ENCODE measurements at regions not wholly inside any gene's neighbourhood (a gene's known extent, or its start where the extent isn't known, plus 50 kb on each side); places are given as distances from the start of the nearest gene placed in this dataset.

DNA sequence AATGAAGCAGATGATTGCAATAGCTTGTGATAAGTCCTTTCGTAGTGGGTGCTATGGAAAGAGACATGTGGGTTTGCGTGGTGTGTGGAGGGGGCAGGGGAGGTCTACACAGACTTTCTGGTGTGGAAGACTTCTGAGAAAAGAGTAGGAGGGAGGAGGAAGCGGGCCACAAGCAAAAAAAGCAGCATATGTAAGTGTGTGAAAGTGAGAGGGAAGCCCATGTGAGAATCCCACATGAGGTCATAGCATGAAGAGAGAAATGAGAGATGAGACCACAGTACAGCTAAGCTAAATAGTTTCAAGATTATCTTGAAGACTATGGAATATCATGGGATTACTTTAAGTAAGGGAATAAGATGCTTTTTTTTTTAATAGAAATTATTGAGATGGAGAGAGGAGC is 2039.9 kb upstream of the TENM3 start:
- no peaks in the 10 kb centered on the region for H3K79me2 ChIP-seq (ENCODE audit: insufficient read depth, low read length)
- no peaks in the 10 kb centered on the region for H4K20me1 ChIP-seq (ENCODE audit: insufficient read depth)
- TF ChIP-seq JUND (IDR thresholded peaks at IDR 0.05) (no peak), POLR2A (IDR thresholded peaks at IDR 0.05; ENCODE audit: borderline replicate concordance, extremely low read depth, insufficient read depth, insufficient read length) (no peak), FOSL1 (IDR thresholded peaks at IDR 0.05; ENCODE audit: low read depth) (no peak), EGR1 (IDR thresholded peaks at IDR 0.05; ENCODE audit: low read depth) (no peak), POLR2AphosphoS5 (IDR thresholded peaks at IDR 0.05; ENCODE audit: low read depth, low read length) (no peak), SRF (IDR thresholded peaks at IDR 0.05; ENCODE audit: low read depth) (no peak), EZH2phosphoT487 (IDR thresholded peaks at IDR 0.05; ENCODE audit: borderline replicate concordance) (no peak), CEBPB (IDR thresholded peaks at IDR 0.05; ENCODE audit: low read depth) (no peak), SIN3A (IDR thresholded peaks at IDR 0.05; ENCODE audit: low read depth) (no peak), CBX3 (IDR thresholded peaks at IDR 0.05; ENCODE audit: low read depth) (no peak), ZFX (IDR thresholded peaks at IDR 0.05) (no peak), ZNF274 (IDR thresholded peaks at IDR 0.05; ENCODE audit: low read depth, low read length) (no peak), EZH2 (IDR thresholded peaks at IDR 0.05) (no peak)
- TF ChIP-seq, protein P1, sequence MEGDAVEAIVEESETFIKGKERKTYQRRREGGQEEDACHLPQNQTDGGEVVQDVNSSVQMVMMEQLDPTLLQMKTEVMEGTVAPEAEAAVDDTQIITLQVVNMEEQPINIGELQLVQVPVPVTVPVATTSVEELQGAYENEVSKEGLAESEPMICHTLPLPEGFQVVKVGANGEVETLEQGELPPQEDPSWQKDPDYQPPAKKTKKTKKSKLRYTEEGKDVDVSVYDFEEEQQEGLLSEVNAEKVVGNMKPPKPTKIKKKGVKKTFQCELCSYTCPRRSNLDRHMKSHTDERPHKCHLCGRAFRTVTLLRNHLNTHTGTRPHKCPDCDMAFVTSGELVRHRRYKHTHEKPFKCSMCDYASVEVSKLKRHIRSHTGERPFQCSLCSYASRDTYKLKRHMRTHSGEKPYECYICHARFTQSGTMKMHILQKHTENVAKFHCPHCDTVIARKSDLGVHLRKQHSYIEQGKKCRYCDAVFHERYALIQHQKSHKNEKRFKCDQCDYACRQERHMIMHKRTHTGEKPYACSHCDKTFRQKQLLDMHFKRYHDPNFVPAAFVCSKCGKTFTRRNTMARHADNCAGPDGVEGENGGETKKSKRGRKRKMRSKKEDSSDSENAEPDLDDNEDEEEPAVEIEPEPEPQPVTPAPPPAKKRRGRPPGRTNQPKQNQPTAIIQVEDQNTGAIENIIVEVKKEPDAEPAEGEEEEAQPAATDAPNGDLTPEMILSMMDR (IDR thresholded peaks at IDR 0.05 in 2 of 3, conservative IDR thresholded peaks at IDR 0.05 in 1 of 3; ENCODE audit: borderline replicate concordance in 1 of 3, insufficient read depth in 1 of 3, low read depth in 2 of 3, low read length in 2 of 3): no peak
- TF ChIP-seq, protein P2, sequence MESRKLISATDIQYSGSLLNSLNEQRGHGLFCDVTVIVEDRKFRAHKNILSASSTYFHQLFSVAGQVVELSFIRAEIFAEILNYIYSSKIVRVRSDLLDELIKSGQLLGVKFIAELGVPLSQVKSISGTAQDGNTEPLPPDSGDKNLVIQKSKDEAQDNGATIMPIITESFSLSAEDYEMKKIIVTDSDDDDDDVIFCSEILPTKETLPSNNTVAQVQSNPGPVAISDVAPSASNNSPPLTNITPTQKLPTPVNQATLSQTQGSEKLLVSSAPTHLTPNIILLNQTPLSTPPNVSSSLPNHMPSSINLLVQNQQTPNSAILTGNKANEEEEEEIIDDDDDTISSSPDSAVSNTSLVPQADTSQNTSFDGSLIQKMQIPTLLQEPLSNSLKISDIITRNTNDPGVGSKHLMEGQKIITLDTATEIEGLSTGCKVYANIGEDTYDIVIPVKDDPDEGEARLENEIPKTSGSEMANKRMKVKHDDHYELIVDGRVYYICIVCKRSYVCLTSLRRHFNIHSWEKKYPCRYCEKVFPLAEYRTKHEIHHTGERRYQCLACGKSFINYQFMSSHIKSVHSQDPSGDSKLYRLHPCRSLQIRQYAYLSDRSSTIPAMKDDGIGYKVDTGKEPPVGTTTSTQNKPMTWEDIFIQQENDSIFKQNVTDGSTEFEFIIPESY (IDR thresholded peaks at IDR 0.05; ENCODE audit: extremely low read depth, insufficient replicate concordance, low read length): no peak
- TF ChIP-seq, protein P3, sequence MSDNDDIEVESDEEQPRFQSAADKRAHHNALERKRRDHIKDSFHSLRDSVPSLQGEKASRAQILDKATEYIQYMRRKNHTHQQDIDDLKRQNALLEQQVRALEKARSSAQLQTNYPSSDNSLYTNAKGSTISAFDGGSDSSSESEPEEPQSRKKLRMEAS (IDR thresholded peaks at IDR 0.05): no peak
- TF ChIP-seq, protein P4, sequence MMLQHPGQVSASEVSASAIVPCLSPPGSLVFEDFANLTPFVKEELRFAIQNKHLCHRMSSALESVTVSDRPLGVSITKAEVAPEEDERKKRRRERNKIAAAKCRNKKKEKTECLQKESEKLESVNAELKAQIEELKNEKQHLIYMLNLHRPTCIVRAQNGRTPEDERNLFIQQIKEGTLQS (IDR thresholded peaks at IDR 0.05): no peak
- DNase-seq (ENCODE audit: low read depth, low spot score): no peak
- RAD21 ChIA-PET (ENCODE audit: low non-redundant PET in 1 of 2, low total read pairs in 2 of 2, uncharacterized antibody in 2 of 2, unreplicated experiment in 2 of 2): no interaction called here
- H3K27ac ChIP-seq (ENCODE audit: low read depth, low read length): no peak overlapping the region
- intact Hi-C loops (cut with micrococcal nuclease): no loop called here
- H3K36me3 ChIP-seq (ENCODE audit: control insufficient read depth in 1 of 2, insufficient read depth in 2 of 2, low read length in 2 of 2): no peaks in the 10 kb centered on the region
- no peaks in the 10 kb centered on the region for H3K9me3 ChIP-seq (ENCODE audit: control insufficient read depth in 1 of 2, insufficient read depth in 1 of 2, low read depth in 1 of 2, low read length in 2 of 2)
- H3K9ac ChIP-seq (ENCODE audit: low read length): no peak overlapping the region
- POLR2A ChIA-PET: no interaction called here
- H3K27me3 ChIP-seq (ENCODE audit: insufficient read depth, low read length): no peaks in the 10 kb centered on the region
- no TSS peak for BruUV-seq (replicated peaks)
- no peak for ATAC-seq
- no peak overlapping the region for H2AFZ ChIP-seq (ENCODE audit: low read depth, low read length, poor library complexity, severe bottlenecking)
- CTCF ChIA-PET: no interaction called here
- no peaks in the 10 kb centered on the region for H3K4me1 ChIP-seq (ENCODE audit: control insufficient read depth in 1 of 2, insufficient read depth in 2 of 2, low read length in 2 of 2)
- no peak overlapping the region for H3K4me2 ChIP-seq (ENCODE audit: low read length)
- no peaks in the 10 kb centered on the region for H3K9me2 ChIP-seq (ENCODE audit: insufficient read depth)
- no peak overlapping the region for H3K4me3 ChIP-seq (replicated peaks in 1 of 2; ENCODE audit: low read depth in 1 of 2, low read length in 2 of 2)

Data from HCT116 (cell line).